ENCODE measurements at regions not wholly inside any gene's neighbourhood (a gene's known extent, or its start where the extent isn't known, plus 50 kb on each side); places are given as distances from the start of the nearest gene placed in this dataset.

DNA sequence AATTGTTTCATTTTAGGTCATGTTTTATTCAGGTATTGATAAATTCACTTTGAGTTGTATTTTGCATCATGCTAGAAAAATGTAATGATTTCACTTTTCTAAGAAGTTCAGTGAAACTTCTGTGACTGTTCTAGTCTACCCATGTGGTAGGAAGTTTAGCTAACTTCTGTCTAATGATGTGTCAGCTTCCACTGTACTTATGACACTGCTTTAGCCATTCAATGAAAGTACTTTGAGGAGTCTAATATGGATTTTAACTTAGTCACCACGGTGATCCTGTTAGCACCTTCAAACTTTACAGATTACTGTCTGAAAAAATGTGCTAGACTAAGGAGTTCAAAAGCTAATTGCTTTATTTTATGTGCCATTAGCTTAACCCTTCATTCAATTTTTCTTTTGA, 1510.5 kb upstream of the CDH9 start:
- DNase-seq, result no peak

DNA sequence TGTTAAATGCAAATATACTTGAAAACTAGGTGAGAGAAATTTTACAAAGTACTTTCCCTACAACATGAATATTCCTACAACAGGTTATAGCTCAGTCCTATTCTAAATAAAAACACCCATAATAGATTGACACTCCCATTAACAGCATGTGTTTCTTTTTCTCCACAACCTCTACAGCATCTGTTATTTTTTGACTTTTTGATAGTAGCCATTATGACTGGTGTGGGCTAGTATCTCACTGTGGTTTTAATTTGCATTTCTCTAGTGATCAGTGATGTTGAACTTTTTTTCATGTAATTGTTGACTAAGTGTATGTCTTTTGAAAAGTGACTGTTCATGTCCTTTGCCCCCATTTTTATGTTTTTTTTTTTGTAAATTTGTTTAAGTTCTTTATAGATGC, 1506.1 kb upstream of the CDH9 start:
- no peak for DNase-seq

DNA sequence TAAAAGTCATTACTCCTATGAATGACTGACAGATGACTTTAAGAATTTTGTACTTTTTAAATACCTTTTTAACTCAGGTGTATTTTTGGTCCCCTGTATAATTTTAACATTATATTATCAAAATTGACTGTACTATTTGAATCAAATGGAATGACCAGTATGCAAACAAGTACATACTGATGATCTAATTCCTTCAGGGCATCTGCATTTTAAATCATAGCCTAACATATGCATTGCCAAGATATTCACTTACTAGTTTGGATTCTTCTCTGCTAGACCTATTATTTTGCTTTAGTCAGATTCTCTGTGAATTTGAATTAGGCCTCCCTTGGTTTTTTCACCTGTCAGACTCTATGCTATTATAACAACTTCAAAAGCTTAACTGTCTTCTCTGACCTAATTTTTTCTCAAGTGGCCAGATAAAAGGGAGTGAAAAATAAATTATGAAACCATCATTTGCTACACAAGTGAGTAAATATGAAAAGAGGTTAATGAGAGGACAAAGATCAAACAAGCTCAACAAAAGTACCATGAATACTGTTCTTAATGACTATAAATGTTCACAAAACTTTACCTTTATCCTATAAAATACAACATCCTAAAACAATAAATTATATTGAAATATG, 1505.2 kb upstream of the CDH9 start:
- DNase-seq, result no peak

DNA sequence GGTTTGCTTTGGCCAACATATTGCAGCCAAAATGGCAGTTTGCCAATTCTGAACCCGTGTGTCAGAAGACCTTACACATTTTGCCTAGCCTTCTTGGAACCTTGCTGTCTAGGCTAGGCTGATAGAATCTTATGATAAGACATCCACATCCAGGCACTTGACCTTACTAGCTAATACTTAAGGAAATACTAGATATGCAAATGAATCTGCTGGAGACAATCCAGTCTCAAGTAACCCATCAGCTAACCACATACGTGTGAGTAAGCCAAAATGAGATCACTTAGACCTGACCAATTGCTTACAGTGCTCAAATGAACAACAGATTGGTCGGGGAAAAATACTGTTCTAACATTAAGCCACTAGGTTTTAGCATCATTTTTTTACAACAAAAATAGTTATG, 1504.6 kb upstream of the CDH9 start:
- DNase-seq, result no peak

DNA sequence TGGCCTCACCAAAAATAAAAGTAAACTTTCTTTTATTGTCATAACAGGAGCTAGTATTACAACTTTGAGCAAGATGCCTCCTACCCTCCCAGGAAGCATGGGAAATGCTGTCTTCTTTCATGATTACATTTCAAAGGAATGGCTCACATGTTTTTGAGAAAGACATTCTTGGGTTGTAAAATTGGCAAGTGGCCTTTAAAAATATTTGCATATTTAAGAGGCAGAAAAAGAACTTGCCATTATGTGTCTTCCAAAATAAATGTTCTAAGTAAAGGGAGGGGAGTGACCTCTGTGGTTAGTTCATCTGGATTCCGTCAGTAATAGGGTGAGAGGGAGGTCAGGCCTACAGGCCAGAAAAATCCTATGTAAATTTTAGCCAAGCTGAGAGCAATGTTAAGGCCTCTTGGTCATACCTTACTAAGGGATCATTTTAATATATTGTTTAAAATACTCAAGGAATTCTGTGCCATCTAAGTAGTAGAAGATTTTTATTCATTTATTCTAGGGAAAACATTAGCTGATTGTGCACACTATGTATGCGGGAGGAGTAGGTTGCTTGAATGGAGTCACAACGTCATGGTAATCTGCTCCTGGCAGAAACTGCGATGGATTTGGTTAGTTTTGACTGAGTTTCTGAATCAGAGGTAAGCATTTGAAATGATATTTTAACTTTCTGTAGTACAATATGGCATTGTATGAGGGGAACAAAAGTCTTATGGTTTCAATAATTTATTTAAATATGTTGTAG, 1485.7 kb upstream of the CDH9 start:
- DNase-seq, result no peak

DNA sequence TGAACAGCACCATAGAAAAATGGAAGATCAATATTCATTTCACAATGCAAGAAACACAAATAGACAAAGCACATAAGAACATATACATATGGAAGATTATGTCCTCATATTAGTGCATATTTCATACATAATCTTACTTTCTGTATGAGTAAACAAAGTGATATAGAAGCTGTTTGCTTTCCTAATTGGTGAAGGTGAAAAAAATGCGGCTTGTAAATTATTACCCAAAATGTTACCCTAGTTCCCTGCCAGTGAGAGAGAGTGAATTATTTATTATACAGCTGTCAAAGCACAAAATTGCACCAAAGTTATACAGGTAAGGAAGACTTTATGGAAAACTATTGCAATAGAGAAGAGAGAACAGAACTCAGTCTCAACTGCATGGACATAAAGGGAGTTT, 1485.0 kb upstream of the CDH9 start:
- no peak for DNase-seq

DNA sequence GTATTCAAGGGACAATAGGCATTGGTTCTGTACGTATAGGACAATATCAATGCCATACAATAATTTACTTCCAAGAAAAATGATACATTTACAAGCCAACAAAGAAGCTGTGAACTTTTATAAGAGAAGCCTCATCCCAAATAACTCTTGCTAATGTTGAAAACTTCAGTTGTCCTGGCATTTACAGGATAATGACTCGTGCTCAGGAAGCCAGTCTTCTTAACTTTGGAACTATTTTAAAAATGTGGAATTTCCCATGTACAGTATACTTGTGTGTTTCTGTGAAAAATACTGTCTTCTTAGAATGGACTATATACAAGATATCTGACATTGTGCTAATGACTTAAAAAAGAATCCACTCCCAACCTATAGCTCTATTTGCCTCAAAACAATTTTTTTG, 1479.3 kb upstream of the CDH9 start:
- no peak for DNase-seq

DNA sequence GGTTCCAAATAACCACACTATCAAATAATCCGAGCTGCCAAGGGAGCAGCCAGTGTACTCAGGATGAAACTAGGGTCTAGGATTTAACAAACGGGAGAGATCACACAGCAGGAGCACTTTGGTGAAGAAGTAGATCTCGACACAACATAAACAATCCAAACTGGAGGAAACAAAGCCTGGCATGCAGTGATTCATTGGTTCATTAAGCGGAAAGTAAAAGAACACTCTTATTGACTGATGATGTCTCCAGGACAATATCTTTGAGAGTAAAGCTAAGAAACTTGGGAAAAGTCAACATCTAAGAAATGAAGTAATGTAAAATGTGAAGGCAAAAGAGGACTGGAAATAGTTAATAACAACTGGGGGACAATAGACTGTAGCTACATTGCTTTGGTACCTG, 1478.3 kb upstream of the CDH9 start:
- no peak for DNase-seq

DNA sequence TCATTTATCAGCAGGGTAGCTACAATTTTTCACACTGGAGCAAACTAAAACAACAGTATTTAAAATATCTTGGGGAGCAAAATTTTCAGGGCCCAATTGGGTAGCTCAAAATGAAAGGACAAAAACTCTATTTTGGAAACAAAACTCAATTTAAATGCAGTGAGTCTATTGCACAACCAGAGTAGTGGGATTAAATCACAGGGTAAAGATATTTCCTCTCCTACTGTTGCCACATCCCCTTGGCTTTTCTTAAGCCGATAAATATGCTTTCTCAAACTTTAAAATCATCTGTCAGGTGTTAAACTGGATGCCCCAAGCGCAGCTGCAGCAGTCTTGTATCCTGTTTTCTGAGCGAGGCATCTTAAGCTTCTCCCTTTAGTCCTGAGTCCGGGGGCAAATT, 1474.3 kb upstream of the CDH9 start:
- no peak for DNase-seq

DNA sequence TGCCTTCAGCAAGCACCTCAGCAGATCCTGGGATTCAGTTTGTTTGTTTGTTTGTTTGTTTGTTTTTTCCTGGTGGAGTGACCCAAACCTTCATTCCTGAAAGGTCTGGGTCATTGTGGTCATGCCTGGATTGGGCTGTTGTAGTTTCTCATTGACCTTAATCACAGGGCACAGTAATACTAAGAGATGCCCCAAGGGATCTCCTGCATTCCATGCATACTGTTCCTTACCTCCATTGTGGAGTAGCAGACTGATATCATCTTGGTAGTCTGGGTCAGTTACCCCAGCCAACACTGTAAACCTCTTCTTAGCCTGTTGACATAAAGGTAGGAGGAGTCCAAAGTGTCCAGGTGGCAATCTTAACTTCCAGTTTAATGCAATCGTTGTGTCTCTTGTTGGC, 1466.7 kb upstream of the CDH9 start:
- no peak for DNase-seq

DNA sequence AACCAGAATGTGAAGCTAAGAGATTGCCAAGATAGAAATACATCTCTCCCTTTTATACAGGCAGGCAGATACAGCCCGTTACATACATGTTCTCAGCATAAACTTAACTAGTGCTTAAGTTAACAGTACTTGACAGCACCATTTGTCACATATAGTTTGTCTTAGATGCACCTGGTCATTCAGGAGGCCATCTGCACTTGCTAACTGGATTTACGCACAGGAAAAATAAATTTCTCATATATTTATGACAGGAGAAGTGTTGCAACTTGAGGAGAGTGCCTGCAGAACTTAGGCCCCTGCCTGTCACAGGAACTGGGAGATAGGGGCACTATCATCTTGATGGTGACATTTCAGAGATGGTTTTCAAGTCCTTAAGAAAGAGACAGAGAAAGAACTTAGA, 1462.1 kb upstream of the CDH9 start:
- DNase-seq, result no peak

DNA sequence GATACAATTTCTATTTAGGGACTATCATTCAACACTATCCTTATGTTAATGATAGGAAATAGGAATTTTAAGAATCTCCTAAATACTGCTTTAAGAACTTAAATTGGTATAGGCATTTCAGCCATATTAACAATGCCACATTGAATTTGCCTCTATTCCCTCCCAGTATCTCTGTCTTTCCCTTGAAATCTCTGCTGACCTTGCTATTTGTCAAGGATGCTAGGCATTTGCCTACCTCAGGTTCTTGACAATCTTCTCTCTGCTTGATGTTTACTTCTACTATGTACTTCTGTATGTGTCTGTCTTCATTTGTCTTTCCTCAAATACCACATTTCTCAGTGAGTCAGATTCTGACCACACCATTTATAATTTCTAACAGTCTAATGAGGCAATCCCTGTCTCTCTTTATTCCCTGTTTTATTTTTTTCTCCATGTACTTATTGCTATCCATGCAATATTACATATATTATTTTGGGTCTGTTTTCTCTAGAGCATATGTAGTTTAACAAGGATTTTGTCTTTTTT, 1461.4 kb upstream of the CDH9 start:
- DNase-seq, result no peak

DNA sequence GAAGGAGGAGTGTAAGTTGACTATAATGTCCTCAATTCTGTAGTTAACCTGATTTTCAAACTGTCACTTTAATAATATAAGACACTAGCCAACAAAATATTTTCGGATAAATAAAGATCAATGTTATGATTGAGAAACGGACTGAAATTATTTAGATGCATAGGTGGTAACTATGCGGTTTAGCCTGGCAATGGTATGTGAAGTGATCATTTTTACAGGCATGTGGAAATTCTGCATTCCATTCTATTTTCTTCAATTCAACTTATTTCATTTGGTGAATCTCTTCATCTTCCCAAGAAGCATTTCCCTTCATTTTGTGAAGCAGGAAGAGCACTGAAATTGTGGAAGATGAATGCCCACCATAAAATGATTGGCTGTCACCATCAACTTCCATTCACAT, 1457.5 kb upstream of the CDH9 start:
- no peak for DNase-seq

DNA sequence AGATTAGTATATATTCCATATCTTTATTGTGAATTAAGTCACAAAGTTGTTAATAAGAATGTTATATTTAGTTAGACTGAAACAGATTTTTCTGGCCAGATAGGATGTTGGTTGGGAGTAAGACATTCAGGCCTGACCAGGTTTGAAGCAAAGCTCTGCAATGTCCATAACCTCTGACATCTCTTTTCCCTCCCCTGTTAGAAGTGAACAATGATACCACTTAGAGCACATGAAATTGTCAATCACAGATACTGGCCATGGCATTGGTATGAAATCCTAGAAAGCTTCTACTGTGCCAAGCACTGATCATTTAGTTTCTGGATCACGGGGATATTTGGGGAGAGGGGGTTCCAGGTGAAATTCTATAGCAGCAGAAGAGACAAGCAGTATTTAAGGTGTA, 1455.1 kb upstream of the CDH9 start:
- no peak for DNase-seq

DNA sequence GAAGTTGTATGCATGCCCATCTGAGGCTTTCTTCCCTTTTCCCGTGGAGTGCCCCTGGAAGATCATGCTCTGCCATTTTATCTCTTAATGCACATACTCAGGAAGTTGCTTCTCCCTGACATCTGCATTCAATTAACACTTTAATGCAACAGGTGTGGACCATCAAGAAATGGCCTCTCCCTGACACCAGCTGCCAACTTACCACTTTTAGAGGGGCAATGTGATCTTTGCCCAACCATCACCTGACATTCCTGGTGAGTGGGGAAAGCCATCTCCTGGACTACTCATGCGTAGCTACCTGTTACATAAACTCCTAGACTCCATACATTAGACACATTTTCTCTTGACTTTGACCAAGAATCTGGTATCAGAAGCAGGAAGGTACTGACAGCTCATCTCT, 1450.4 kb upstream of the CDH9 start:
- DNase-seq, result no peak

DNA sequence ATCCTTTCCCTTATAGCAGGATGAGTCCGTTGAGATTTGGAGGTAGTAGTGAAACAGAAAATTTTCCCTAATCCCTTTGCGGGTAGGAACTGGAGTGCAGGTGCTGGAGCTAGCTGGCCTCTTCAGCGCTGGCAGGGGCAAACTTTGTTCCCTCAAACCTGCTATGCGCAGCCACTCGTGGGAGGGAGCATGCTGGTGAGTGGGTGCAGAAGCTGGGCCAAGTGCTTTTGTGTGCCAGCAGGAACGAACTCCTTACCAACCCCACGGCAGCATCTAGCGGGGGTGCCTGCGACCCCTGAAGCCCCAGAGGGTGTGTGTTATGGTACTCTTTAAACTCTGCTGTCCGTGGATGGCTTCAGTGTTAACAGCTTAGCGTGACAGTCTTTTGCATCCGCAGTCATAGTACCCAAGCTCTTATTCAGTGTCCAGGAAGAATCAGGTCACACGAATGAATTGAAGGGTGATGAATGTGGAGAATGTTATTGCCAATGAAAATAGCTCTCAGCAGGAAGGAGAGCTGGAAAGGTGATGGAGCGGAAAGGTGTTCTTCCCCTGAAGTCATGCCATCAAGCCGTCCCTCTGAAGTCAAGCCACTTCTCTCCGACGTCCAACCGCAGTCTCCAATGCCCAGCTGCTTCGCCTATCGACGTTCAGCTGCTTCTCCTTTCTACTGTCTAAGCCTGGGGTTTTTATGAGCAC, 1445.1 kb upstream of the CDH9 start:
- DNase-seq, result no peak

DNA sequence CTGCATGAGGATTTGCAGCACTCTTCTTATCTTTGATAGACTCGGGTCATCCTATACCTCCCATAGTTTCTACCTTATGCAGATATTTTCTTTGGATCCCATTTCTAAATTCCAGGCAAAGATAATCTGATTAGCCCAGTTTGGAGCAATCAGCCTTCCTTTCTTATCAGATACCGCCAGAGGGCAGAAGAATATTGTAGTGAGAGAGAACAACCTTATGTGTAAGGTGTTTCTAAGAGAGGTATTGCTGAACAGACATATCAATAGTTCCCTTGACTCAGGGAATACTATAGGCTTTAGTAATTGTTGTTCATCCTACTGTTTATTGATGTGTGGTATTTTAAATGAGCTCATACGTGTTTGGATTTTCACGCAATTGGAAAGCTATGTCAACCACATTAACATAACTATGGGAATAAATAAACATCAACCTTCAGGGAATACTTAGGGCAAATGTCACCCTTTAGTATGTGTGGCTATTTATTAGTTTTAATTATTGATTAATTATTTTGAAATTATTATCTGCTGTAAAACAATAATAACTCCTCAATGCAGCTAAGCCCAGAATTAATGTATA, 1435.2 kb upstream of the CDH9 start:
- DNase-seq, result no peak

DNA sequence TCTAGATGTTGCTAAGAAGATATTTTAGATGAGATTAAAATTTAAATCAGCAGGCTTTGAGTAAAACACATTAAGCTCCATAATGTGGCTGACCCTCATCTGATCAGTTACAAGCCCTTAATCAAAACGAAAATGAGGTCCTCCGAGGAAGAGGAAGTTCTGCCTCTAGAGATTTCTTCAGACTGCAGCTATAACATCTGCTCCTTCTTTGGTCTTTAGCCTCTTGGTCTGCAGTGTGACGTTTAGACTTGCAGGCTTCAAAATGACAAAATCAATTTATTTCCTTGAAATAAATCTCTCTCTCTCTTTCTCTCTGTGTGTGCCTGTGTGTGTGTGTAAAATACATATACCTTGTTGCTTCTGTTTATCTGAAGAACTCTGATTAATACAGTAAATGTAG, 1429.8 kb upstream of the CDH9 start:
- DNase-seq, result no peak

DNA sequence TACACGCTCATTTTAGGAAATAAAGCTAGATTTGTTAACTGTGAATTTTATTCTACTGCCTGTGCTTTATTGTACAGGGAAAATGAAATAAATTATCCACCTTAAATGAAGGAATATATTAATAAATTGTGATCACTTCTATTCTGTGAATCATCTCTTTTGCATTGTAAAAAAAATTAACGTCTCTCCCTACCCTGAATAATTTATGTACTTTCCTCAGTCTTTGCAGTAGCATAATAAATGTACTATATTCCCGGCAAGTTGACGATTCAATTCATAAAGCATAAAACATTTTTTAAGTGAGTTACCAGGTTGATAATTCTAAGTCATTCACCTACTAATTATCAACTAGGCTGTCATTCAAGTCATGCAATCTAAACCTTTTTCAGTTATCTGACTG, 1425.3 kb upstream of the CDH9 start:
- DNase-seq, result no peak

DNA sequence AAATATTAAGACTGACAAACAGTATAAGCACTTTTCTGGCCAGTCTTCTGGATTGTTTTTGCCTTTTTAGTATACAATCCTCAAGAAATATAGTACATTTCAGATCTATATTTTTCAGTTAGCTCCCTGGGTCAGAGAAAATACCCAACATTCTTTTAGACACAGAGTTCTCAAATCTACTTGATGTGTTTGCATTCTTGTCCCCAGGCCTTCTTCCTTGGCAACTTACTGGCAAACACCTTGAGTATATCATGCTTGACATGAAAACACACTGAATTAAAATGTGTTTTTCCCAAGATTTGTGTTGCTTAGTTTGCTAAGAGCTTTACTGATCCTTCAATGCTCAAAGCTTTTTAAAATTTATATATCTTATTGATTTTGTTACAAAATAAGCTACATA, 1413.1 kb upstream of the CDH9 start:
- DNase-seq, result no peak

DNA sequence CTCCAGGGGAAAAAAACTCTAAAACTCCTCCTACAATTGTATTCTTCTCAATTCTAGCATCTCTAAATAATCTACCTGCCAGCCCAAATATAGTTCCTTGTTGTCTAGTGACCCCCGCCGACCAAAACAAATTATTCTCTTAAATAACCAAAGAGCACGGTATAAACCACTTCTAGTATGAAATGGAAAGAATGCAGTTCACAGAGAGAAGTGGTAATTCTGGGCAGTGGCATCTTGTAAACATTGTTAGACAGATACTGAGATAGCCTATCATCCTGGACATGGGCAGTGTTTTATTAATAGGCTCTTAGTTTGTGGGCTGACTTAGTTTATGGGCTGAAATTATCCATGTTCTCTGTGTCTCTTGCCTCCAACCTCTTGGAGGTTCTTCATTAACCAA, 1412.6 kb upstream of the CDH9 start:
- DNase-seq, result no peak

DNA sequence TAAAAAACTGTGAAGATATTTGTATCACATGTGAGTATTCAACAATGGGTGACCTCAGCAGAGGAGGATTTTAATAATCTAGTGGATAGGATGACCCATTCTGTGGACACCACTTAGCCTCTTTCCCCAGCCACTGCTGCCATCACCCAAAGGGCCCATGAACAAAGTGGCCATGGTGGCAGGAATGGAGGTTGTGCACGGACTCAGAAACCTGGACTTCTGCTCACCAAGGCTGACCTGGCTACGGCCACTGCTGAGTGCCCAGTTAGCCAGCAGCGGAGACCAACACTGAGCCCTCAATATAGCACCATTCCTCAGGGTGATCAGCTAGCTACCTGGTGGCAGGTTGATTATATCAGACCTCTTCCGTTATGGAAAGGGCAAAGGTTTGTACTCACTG, 1410.4 kb upstream of the CDH9 start:
- no peak for DNase-seq

DNA sequence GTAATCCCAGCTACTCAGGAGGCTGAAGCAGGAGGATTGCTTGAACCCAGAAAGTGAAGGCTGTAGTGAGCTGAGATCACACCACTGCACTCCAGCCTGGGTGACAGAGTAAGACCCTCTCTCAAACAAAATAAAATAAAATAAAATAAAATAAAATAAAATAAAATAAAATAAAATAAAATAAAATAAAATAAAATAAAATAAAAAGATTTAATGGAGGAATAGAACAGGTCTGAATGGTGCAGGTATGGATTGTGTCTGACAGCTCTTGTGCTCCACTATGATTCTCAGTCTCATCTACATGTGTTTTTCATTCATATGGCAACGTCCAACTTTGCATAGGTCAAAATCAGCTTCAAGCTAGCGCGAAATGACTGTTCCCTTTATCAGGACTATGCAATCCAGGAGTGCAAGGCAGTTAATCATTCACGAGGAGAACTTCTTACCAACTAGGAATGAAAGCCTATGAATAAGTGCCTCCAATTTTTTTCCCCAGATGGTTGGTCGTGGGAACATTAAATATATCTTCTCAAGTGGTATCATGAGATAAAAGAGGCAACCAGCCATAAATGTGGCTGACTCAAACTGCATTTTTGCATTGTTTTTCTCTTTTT, 1392.3 kb upstream of the CDH9 start:
- no peak for DNase-seq

DNA sequence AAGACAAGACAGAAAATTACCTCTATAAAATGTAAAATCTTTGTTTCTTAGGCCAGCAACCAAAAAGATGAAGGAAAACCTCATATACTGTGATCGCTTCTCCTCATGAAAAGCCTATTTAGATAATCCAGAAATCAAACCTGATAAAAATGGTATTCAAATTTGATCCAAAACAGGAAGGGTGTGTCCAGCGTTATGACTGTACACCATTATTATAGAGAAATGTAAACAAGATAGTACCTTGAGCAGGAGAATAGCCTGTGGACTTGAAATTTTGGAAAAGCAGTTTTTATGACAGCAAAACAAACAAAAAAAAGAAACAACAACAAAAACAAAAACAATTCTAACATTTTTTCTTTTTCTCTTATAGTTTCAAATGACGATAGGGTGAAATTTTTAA, 1382.8 kb upstream of the CDH9 start:
- DNase-seq, result no peak
